WTC11 (cell line): ENCODE measurements at regions not wholly inside any gene's neighbourhood (a gene's known extent, or its start where the extent isn't known, plus 50 kb on each side); places are given as distances from the start of the nearest gene placed in this dataset.

Source experiments
- ATAC-seq: fragments of 200-7000 bp; cut with Tn5 transposase; 2 replicates; pipeline ENCODE4 v1.10.0; 2021; ENCODE audit warnings: mild to moderate bottlenecking, moderate library complexity
- CTCF ChIA-PET: fragments of 300-600 bp; sonication (Branson Sonifier 250); formaldehyde crosslinking; loops from one replicate; lab custom pipeline; 2021; ENCODE audit warnings: antibody characterized with exemption; lab: Charles Lee
- POLR2A ChIA-PET: fragments of 350-600 bp; sonication (Branson Sonifier 250); formaldehyde crosslinking; loops from one replicate; lab custom pipeline; 2021; ENCODE audit warnings: antibody characterized with exemption; lab: Charles Lee
- DNase-seq: peaks from one replicate; pipeline ENCODE4 v3.0.0; 2021; ENCODE audit warnings: low spot score
- H3K27ac Mint-ChIP-seq: 2 replicates; pipeline ENCODE4 v1.8.0; 2021; ENCODE audit warnings: mixed read lengths
- H3K27me3 Mint-ChIP-seq: 2 replicates; pipeline ENCODE4 v1.8.0; 2021; ENCODE audit warnings: low read depth, mild to moderate bottlenecking, moderate library complexity, mixed read lengths
- H3K36me3 Mint-ChIP-seq: 2 replicates; pipeline ENCODE4 v1.8.0; 2021; ENCODE audit warnings: mixed read lengths
- H3K4me1 Mint-ChIP-seq: 2 replicates; pipeline ENCODE4 v1.8.0; 2022; ENCODE audit warnings: mixed read lengths
- H3K4me3 Mint-ChIP-seq: 2 replicates; pipeline ENCODE4 v1.8.0; 2021; ENCODE audit warnings: mild to moderate bottlenecking, moderate library complexity, mixed read lengths
- H3K9me3 Mint-ChIP-seq: 2 replicates; pipeline ENCODE4 v1.8.0; 2021; ENCODE audit warnings: mixed read lengths
- ELF4 ChIP-seq: sonication (generic); formaldehyde crosslinking; IDR thresholded peaks from 2 replicates; pipeline ENCODE4 v1.8.1; 2022; ENCODE audit warnings: low read depth, mild to moderate bottlenecking, moderate library complexity, missing genetic modification reagents
- ESRRA ChIP-seq: sonication (generic); formaldehyde crosslinking; IDR thresholded peaks from 2 replicates; pipeline ENCODE4 v1.8.1; 2022; ENCODE audit warnings: mild to moderate bottlenecking, missing genetic modification reagents, borderline replicate concordance
- FOXK1 ChIP-seq: sonication (generic); formaldehyde crosslinking; IDR thresholded peaks from 2 replicates; pipeline ENCODE4 v1.8.0; 2022; ENCODE audit warnings: mild to moderate bottlenecking, moderate library complexity, missing genetic modification reagents
- HMGA2 ChIP-seq: fragments of 250-450 bp; sonication (Bioruptor Pico); IDR thresholded peaks from 2 replicates; pipeline ENCODE4 v1.4.0; 2021; ENCODE audit warnings: mild to moderate bottlenecking, moderate library complexity
- IRF2 ChIP-seq: sonication (generic); formaldehyde crosslinking; IDR thresholded peaks from 2 replicates; pipeline ENCODE4 v1.8.0; 2022; ENCODE audit warnings: low read depth, missing genetic modification reagents, borderline replicate concordance
- JAZF1 ChIP-seq: fragments of 250-450 bp; sonication (Bioruptor Pico); IDR thresholded peaks from 2 replicates; pipeline ENCODE4 v1.9.0; 2021; ENCODE audit warnings: moderate library complexity, mild to moderate bottlenecking, inconsistent platforms
- KAT7 ChIP-seq: sonication (generic); formaldehyde crosslinking; IDR thresholded peaks from 2 replicates; pipeline ENCODE4 v1.8.1; 2023; ENCODE audit warnings: missing genetic modification reagents, mild to moderate bottlenecking, borderline replicate concordance
- MXD4 ChIP-seq: fragments of 250-450 bp; sonication (Bioruptor Pico); IDR thresholded peaks from 2 replicates; pipeline ENCODE4 v1.8.0; 2021; ENCODE audit warnings: mild to moderate bottlenecking, moderate library complexity, borderline replicate concordance
- MYBL2 ChIP-seq: sonication (generic); formaldehyde crosslinking; IDR thresholded peaks from 2 replicates; pipeline ENCODE4 v1.8.1; 2023; ENCODE audit warnings: mild to moderate bottlenecking, moderate library complexity, missing genetic modification reagents
- RELA ChIP-seq: sonication (generic); formaldehyde crosslinking; IDR thresholded peaks from 2 replicates; pipeline ENCODE4 v1.8.1; 2022; ENCODE audit warnings: missing genetic modification reagents, mild to moderate bottlenecking, borderline replicate concordance
- SMAD3 ChIP-seq: sonication (generic); formaldehyde crosslinking; IDR thresholded peaks from 2 replicates; pipeline ENCODE4 v1.8.0; 2022; ENCODE audit warnings: missing genetic modification reagents, mild to moderate bottlenecking, borderline replicate concordance
- SMAD4 ChIP-seq: sonication (generic); formaldehyde crosslinking; IDR thresholded peaks from 2 replicates; pipeline ENCODE4 v1.8.0; 2022; ENCODE audit warnings: mild to moderate bottlenecking, missing genetic modification reagents
- TEAD1 ChIP-seq: sonication (generic); formaldehyde crosslinking; IDR thresholded peaks from 2 replicates; pipeline ENCODE4 v1.8.0; 2022; ENCODE audit warnings: mild to moderate bottlenecking, missing genetic modification reagents
- ZNF232 ChIP-seq: sonication (generic); formaldehyde crosslinking; IDR thresholded peaks from 2 replicates; pipeline ENCODE4 v1.8.0; 2022; ENCODE audit warnings: mild to moderate bottlenecking, missing genetic modification reagents
- ZNF671 ChIP-seq: fragments of 250-450 bp; sonication (Bioruptor Pico); IDR thresholded peaks from 2 replicates; pipeline ENCODE4 v1.8.0; 2021; ENCODE audit warnings: mild to moderate bottlenecking
- TF ChIP-seq, protein P1 (sequence below): fragments of 250-450 bp; sonication (Bioruptor Pico); IDR thresholded peaks from 2 replicates; pipeline ENCODE4 v2.1.2; 2022; ENCODE audit warnings: mild to moderate bottlenecking, moderate library complexity
- TF ChIP-seq, protein P2 (sequence below): sonication (generic); formaldehyde crosslinking; IDR thresholded peaks from 2 replicates; pipeline ENCODE4 v1.8.1; 2023; ENCODE audit warnings: mild to moderate bottlenecking, missing genetic modification reagents, moderate library complexity
- TF ChIP-seq, protein P3 (sequence below): sonication (generic); formaldehyde crosslinking; IDR thresholded peaks from 2 replicates; pipeline ENCODE4 v1.8.0; 2023; ENCODE audit warnings: missing genetic modification reagents
- TF ChIP-seq, protein P4 (sequence below): fragments of 250-450 bp; sonication (Bioruptor Pico); IDR thresholded peaks from 2 replicates; pipeline ENCODE4 v1.9.0; 2021; ENCODE audit warnings: mild to moderate bottlenecking, borderline replicate concordance
- TF ChIP-seq, protein P5 (sequence below): sonication (generic); formaldehyde crosslinking; IDR thresholded peaks from 2 replicates; pipeline ENCODE4 v1.8.1; 2022; ENCODE audit warnings: mild to moderate bottlenecking, missing genetic modification reagents, moderate library complexity, borderline replicate concordance
- TF ChIP-seq, protein P6 (sequence below): fragments of 250-450 bp; sonication (Bioruptor Pico); IDR thresholded peaks from 2 replicates; pipeline ENCODE4 v1.9.0; 2021; ENCODE audit warnings: mild to moderate bottlenecking

DNA sequence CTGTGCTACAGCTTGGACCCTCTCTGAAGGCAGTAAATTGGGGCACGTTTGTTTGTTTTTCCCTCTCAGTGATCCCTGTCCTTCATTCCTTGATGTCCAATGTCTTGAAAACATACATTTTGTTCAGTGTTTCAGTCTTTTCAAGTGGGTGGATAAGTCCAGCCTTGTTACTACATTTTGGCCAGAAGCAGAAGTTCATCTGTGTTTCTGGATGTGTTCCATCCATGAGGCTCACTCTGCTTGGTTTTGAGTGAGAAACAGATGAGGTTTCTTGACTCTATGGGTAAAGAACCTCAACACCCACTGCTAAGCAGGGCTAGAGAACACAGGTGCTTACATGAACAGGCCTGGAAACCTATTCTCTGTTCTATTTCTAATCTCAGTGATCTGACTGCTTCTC lies 74.5 kb upstream of the RFX8 start:
- Mint-ChIP-seq H3K4me1 (0 out of 2 replicates have a peak, but pooled peaks cover 4% of the 10 kb centered on the region), H3K36me3 (no peaks in the 10 kb centered on the region), H3K27ac (no peak overlapping the region), H3K9me3 (no peaks in the 10 kb centered on the region), H3K27me3 (no peaks in the 10 kb centered on the region), H3K4me3 (no peak overlapping the region)
- ATAC-seq (no peak), DNase-seq (no peak)
- no peak for TF ChIP-seq JAZF1 (CRISPR knock-in tag)
- TF ChIP-seq, protein P1, sequence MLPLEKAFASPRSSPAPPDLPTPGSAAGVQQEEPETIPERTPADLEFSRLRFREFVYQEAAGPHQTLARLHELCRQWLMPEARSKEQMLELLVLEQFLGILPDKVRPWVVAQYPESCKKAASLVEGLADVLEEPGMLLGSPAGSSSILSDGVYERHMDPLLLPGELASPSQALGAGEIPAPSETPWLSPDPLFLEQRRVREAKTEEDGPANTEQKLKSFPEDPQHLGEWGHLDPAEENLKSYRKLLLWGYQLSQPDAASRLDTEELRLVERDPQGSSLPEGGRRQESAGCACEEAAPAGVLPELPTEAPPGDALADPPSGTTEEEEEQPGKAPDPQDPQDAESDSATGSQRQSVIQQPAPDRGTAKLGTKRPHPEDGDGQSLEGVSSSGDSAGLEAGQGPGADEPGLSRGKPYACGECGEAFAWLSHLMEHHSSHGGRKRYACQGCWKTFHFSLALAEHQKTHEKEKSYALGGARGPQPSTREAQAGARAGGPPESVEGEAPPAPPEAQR (CRISPR knock-in tag) = no peak
- ChIA-PET CTCF (no interaction called here), POLR2A (no interaction called here)

DNA sequence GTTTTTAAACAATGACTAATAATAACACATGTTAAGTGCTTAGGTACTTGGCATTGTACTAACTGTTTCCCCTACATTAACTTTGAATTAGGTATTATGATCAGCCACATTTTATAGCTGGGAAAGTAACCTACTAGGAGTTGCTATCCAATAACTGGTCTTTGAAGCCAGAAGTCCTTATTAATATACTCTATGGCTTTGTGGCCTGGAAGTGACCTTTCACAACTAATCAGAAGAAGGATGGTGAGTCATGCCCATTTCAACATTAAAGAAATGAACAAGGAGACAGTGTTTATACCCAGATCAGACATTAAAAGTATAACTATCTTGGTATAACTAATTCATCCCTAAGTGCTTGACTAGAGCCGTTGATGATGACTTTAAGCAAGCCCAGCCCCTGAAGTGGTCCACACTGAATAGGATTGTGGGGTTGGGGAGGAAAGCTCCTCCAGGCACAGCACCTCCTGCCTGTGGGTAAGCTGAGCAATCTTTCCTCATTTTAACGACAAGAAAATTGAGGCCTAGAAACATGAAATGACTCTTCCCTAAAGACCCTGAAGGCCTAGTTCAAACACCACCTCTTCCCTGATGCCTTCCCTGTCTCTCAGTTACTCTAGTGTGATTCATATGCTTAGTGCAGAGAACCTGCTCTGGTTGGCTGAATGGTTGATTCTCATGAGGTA lies 71.6 kb upstream of the RFX8 start:
- H3K36me3 Mint-ChIP-seq = no peaks in the 10 kb centered on the region
- DNase-seq (no peak), ATAC-seq (no peak)
- peaks cover 4% of the 10 kb centered on the region; the same call in 1 of the 2 replicates for H3K9me3 Mint-ChIP-seq
- H3K27ac Mint-ChIP-seq = no peak overlapping the region
- no peak overlapping the region for H3K4me3 Mint-ChIP-seq
- no peaks in the 10 kb centered on the region for H3K27me3 Mint-ChIP-seq
- POLR2A ChIA-PET = no interaction called here
- TF ChIP-seq MYBL2 (no peak), RELA (CRISPR knock-in tag) (no peak), SMAD3 (CRISPR knock-in tag) (no peak), HMGA2 (CRISPR knock-in tag) (no peak), KAT7 (CRISPR knock-in tag) (no peak), ZNF232 (CRISPR knock-in tag) (no peak), FOXK1 (CRISPR knock-in tag) (no peak), ELF4 (CRISPR knock-in tag) (no peak), IRF2 (CRISPR knock-in tag) (no peak), ZNF671 (CRISPR knock-in tag) (no peak), TEAD1 (CRISPR knock-in tag) (no peak), SMAD4 (CRISPR knock-in tag) (no peak), MXD4 (CRISPR knock-in tag) (no peak), ESRRA (CRISPR knock-in tag) (no peak)
- TF ChIP-seq, protein P2, sequence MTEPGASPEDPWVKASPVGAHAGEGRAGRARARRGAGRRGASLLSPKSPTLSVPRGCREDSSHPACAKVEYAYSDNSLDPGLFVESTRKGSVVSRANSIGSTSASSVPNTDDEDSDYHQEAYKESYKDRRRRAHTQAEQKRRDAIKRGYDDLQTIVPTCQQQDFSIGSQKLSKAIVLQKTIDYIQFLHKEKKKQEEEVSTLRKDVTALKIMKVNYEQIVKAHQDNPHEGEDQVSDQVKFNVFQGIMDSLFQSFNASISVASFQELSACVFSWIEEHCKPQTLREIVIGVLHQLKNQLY (CRISPR knock-in tag) = no peak
- TF ChIP-seq, protein P3, sequence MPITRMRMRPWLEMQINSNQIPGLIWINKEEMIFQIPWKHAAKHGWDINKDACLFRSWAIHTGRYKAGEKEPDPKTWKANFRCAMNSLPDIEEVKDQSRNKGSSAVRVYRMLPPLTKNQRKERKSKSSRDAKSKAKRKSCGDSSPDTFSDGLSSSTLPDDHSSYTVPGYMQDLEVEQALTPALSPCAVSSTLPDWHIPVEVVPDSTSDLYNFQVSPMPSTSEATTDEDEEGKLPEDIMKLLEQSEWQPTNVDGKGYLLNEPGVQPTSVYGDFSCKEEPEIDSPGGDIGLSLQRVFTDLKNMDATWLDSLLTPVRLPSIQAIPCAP (CRISPR knock-in tag) = no peak
- TF ChIP-seq, protein P4, sequence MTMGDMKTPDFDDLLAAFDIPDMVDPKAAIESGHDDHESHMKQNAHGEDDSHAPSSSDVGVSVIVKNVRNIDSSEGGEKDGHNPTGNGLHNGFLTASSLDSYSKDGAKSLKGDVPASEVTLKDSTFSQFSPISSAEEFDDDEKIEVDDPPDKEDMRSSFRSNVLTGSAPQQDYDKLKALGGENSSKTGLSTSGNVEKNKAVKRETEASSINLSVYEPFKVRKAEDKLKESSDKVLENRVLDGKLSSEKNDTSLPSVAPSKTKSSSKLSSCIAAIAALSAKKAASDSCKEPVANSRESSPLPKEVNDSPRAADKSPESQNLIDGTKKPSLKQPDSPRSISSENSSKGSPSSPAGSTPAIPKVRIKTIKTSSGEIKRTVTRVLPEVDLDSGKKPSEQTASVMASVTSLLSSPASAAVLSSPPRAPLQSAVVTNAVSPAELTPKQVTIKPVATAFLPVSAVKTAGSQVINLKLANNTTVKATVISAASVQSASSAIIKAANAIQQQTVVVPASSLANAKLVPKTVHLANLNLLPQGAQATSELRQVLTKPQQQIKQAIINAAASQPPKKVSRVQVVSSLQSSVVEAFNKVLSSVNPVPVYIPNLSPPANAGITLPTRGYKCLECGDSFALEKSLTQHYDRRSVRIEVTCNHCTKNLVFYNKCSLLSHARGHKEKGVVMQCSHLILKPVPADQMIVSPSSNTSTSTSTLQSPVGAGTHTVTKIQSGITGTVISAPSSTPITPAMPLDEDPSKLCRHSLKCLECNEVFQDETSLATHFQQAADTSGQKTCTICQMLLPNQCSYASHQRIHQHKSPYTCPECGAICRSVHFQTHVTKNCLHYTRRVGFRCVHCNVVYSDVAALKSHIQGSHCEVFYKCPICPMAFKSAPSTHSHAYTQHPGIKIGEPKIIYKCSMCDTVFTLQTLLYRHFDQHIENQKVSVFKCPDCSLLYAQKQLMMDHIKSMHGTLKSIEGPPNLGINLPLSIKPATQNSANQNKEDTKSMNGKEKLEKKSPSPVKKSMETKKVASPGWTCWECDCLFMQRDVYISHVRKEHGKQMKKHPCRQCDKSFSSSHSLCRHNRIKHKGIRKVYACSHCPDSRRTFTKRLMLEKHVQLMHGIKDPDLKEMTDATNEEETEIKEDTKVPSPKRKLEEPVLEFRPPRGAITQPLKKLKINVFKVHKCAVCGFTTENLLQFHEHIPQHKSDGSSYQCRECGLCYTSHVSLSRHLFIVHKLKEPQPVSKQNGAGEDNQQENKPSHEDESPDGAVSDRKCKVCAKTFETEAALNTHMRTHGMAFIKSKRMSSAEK = no peak
- TF ChIP-seq, protein P5, sequence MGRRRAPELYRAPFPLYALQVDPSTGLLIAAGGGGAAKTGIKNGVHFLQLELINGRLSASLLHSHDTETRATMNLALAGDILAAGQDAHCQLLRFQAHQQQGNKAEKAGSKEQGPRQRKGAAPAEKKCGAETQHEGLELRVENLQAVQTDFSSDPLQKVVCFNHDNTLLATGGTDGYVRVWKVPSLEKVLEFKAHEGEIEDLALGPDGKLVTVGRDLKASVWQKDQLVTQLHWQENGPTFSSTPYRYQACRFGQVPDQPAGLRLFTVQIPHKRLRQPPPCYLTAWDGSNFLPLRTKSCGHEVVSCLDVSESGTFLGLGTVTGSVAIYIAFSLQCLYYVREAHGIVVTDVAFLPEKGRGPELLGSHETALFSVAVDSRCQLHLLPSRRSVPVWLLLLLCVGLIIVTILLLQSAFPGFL (CRISPR knock-in tag) = no peak
- TF ChIP-seq, protein P6, sequence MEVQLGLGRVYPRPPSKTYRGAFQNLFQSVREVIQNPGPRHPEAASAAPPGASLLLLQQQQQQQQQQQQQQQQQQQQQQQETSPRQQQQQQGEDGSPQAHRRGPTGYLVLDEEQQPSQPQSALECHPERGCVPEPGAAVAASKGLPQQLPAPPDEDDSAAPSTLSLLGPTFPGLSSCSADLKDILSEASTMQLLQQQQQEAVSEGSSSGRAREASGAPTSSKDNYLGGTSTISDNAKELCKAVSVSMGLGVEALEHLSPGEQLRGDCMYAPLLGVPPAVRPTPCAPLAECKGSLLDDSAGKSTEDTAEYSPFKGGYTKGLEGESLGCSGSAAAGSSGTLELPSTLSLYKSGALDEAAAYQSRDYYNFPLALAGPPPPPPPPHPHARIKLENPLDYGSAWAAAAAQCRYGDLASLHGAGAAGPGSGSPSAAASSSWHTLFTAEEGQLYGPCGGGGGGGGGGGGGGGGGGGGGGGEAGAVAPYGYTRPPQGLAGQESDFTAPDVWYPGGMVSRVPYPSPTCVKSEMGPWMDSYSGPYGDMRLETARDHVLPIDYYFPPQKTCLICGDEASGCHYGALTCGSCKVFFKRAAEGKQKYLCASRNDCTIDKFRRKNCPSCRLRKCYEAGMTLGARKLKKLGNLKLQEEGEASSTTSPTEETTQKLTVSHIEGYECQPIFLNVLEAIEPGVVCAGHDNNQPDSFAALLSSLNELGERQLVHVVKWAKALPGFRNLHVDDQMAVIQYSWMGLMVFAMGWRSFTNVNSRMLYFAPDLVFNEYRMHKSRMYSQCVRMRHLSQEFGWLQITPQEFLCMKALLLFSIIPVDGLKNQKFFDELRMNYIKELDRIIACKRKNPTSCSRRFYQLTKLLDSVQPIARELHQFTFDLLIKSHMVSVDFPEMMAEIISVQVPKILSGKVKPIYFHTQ (CRISPR knock-in tag) = no peak
- CTCF ChIA-PET = no interaction called here
- H3K4me1 Mint-ChIP-seq = 0 out of 2 replicates have a peak, but pooled peaks cover 4% of the 10 kb centered on the region
